ENCODE measurements at regions not wholly inside any gene's neighbourhood (a gene's known extent, or its start where the extent isn't known, plus 50 kb on each side); places are given as distances from the start of the nearest gene placed in this dataset.

- Histone ChIP-seq H3K4me3 (ENCODE audit: low read depth, low read length) (no peak overlapping the region), H3K9me3 (ENCODE audit: control insufficient read depth, insufficient read depth, low read depth, low read length) (no peaks in the 10 kb centered on the region), H3K4me1 (ENCODE audit: control insufficient read depth, insufficient read depth, low read length) (no peaks in the 10 kb centered on the region), H3K36me3 (ENCODE audit: control insufficient read depth in 2 of 2, insufficient read depth in 1 of 2, low read length in 2 of 2) (no peaks in the 10 kb centered on the region), H3K27ac (ENCODE audit: extremely low read depth, low read depth, low read length) (no peak overlapping the region)
- TF ChIP-seq ZNF658 (tag by site-specific recombination; IDR thresholded peaks at IDR 0.05) (no peak), IKZF3 (tag by site-specific recombination; IDR thresholded peaks at IDR 0.05) (no peak), ZNF639 (tag by site-specific recombination; IDR thresholded peaks at IDR 0.05) (no peak), ZFP37 (tag by site-specific recombination; IDR thresholded peaks at IDR 0.05) (no peak), ZNF354C (tag by site-specific recombination; IDR thresholded peaks at IDR 0.05; ENCODE audit: borderline replicate concordance, low read depth) (no peak), TSHZ1 (tag by site-specific recombination; IDR thresholded peaks at IDR 0.05; ENCODE audit: borderline replicate concordance) (no peak), ZBTB20 (tag by site-specific recombination; IDR thresholded peaks at IDR 0.05) (no peak), ZNF132 (tag by site-specific recombination; IDR thresholded peaks at IDR 0.05; ENCODE audit: borderline replicate concordance) (no peak), ZNF19 (tag by site-specific recombination; IDR thresholded peaks at IDR 0.05; ENCODE audit: low read depth) (no peak), ZNF548 (tag by site-specific recombination; IDR thresholded peaks at IDR 0.05) (no peak), ZBTB44 (tag by site-specific recombination; IDR thresholded peaks at IDR 0.05) (no peak), ZNF23 (tag by site-specific recombination; IDR thresholded peaks at IDR 0.05; ENCODE audit: borderline replicate concordance) (no peak), GLI2 (tag by site-specific recombination; IDR thresholded peaks at IDR 0.05; ENCODE audit: borderline replicate concordance, low read depth) (no peak), ZNF174 (tag by site-specific recombination; IDR thresholded peaks at IDR 0.05) (no peak), KLF7 (tag by site-specific recombination; IDR thresholded peaks at IDR 0.05; ENCODE audit: borderline replicate concordance) (no peak), ZXDB (tag by site-specific recombination; IDR thresholded peaks at IDR 0.05) (no peak)
- CTCF ChIA-PET, result no interaction called here
- POLR2A ChIA-PET, result no interaction called here
These were observed 328.1 kb upstream of the SNX7 start for GRCh38 chr1:98333406-98333805.

GRCh38 chr1:98331718-98332311 is 329.7 kb upstream of the SNX7 start:
- no peaks in the 10 kb centered on the region for H3K9me3 ChIP-seq (ENCODE audit: control insufficient read depth, insufficient read depth, low read depth, low read length)
- H3K4me3 ChIP-seq (ENCODE audit: low read depth, low read length), result no peak overlapping the region
- no peak overlapping the region for H3K27ac ChIP-seq (ENCODE audit: extremely low read depth, low read depth, low read length)
- ChIA-PET POLR2A (no interaction called here), CTCF (no interaction called here)
- no peaks in the 10 kb centered on the region for H3K36me3 ChIP-seq (ENCODE audit: control insufficient read depth in 2 of 2, insufficient read depth in 1 of 2, low read length in 2 of 2)
- peaks cover 9% of the 10 kb centered on the region; the same call in 1 of the 2 replicates for H3K4me1 ChIP-seq (ENCODE audit: control insufficient read depth, insufficient read depth, low read length)
- TF ChIP-seq ZNF24 (tag by site-specific recombination; IDR thresholded peaks at IDR 0.05) (no peak), ZNF623 (tag by site-specific recombination; IDR thresholded peaks at IDR 0.05) (no peak), ZNF248 (tag by site-specific recombination; IDR thresholded peaks at IDR 0.05) (no peak), ZNF777 (tag by site-specific recombination; IDR thresholded peaks at IDR 0.05; ENCODE audit: borderline replicate concordance) (no peak), ZNF610 (tag by site-specific recombination; IDR thresholded peaks at IDR 0.05; ENCODE audit: borderline replicate concordance) (no peak), GLIS1 (tag by site-specific recombination; IDR thresholded peaks at IDR 0.05) (no peak), ZNF146 (tag by site-specific recombination; IDR thresholded peaks at IDR 0.05) (no peak), ZNF660 (tag by site-specific recombination; IDR thresholded peaks at IDR 0.05) (no peak), ZNF560 (tag by site-specific recombination; IDR thresholded peaks at IDR 0.05; ENCODE audit: borderline replicate concordance) (no peak), ZNF112 (tag by site-specific recombination; IDR thresholded peaks at IDR 0.05) (no peak), ZNF280C (tag by site-specific recombination; IDR thresholded peaks at IDR 0.05) (no peak), RBAK (tag by site-specific recombination; IDR thresholded peaks at IDR 0.05) (no peak)
